Right hindlimb (tissue), 1 donor: ENCODE measurements at regions not wholly inside any gene's neighbourhood (a gene's known extent, or its start where the extent isn't known, plus 50 kb on each side); places are given as distances from the start of the nearest gene placed in this dataset.
A peak's percentile ranks its signal among the peaks of the same experiment; 100 is the strongest.
"Not testable (repeated sequence)": the region's sequence is repeated elsewhere in the genome, so short reads cannot be mapped to it uniquely, and the experiment has no call there.

ENCODE experiments used
- DNase-seq: peaks from one replicate; pipeline ENCODE4 v3.0.0-alpha.2; 2018

DNA sequence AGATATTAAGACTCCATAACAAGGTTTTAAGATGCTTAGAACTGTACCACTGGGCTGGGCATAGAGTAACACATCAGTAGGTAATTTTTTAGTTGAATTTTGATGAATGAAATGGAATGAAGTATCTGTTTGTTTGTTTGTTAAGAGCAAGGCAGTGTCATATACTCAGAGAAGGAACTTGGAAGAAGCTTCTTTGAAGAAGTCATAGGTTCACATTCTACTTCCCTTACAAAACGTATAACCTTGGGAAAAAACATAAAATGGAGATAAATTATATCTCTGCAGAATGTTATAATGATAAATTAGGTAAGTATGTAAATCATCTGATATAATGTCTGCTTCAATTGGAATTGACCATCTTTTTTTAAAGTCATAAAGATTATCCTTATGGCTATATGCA, 122.1 kb upstream of the SLC39A10 start:
- no peak for DNase-seq

- peak; percentile 45 for DNase-seq
Observed at GRCh38 chr2:195533771-195534642, 123.0 kb upstream of the SLC39A10 start.

DNA sequence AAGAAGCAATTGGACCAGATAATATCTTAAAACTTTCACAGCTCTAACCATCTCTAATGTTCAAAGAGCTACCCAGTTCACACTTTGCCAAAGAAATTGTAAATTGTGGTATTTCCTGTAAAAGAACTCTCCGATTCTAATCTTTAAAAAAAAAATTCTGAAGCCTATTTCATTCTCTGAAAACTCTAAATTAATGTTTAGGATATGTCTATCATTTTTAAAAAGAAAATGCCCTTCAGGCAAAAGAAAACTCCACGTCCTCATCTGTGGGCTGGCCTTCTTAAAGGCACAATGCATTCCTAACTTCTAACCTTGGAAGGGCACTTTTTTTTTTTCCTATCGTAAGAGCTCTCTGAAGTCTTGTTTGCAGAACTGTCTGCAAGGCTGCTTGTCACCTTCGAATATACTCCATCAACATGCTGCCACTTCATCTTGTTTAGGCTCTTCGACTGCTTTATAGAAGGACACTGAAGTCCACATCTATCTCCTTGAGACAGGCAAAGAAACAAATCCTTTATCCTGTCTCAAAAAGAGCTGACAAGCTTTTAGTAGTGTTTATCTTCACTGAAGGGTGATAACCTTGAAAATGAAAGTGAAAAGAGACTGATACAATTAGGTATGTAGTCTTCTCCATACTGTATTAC, 124.3 kb upstream of the SLC39A10 start:
- DNase-seq: no peak

GRCh38 chr2:195532255-195532627, 124.8 kb upstream of the SLC39A10 start:
- DNase-seq: no peak

DNA sequence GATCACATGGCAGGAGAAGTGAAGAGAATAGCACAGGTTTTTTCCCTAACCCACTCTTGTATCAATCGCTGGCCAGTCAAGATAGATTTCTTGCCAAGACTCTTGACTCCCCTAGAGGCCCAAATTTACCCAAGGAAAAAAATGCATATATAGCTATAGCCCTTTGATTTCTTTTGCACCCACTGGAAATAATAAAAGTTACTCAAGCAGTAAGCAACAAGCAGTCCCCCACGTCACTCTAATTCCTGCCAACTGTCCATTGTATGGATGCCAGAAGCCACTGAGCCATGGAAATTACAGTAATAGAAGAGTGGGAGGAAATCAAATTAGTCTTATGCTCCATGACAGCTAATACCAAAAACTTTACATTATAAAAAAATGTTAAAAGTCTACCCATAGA, 125.3 kb upstream of the SLC39A10 start:
- DNase-seq: peak; percentile 41

DNA sequence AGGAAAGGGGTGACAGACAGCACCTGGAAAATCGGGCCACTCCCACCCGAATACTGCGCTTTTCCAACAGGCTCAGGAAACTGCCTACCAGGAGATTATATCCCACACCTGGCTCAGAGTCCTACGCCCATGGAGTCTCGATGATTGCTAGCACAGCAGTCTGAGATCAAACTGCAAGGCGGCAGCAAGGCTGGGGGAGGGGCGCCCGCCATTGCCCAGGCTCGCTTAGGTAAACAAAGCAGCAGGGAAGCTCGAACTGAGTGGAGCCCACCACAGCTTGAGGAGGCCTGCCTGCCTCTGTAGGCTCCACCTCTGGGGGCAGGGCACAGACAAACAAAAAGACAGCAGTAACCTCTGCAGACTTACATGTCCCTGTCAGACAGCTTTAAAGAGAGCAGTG, 133.8 kb upstream of the SLC39A10 start:
- DNase-seq: not testable (repeated sequence)

DNA sequence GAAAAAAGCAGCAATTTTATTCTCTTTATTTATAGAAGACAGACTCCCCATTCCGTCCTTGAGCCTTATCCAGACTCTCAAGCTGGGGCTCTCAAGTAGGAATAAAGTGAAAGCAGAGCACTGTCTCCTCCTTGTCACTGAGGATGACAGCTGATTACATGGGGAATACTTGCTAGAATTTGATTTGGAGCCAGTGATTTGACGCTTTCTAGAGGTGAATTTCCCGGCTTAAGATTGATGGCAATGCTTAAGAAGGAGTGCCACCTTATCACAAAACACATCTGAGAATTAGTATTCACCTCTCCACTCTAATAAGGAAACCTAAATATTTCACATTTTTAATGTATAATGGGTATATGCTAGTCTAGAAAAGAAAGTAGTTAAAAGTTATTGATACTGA, 135.4 kb upstream of the SLC39A10 start:
- DNase-seq: no peak

DNA sequence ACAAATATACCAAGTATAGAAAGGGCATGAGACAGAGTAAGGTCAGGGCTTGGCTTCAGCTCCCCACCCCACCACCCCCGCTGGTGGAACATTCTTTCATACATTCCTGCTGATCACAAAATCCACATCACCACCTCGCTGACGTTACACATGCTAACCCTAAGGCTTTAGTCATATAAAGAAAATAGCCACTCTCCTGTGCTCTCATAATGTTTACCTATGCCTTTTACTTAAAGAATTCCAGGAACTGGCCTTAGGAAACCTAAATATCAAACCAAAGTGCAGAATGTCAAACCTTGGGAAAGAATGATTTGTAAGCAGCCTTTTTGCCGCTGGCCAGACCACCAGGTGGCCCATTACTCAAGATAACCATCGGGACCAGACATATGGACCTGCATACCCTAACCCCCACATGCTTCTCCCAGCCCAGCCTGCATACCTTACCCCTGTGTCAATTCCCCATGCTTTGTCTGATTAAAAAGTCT, 136.3 kb upstream of the SLC39A10 start:
- no peak for DNase-seq

GRCh38 chr2:195515551-195515950, 141.5 kb upstream of the SLC39A10 start:
- DNase-seq: no peak

DNA sequence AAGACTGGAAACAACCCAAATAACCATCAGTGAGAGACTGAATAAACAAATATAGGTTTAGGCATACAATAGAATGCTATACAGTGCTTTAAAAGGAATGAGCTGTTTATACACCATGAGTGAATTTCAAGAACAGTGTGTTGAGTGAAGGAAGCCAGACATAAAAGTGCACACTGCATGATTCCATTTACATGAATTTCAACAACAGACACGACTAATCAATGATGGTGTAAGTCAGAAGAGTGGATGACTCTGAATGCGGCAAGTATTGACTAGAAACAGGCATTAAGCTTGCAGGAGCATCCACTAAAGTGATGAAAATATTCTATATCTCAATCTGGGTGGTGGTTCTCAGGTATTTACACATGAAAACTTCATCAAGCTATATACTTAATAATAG, 142.7 kb upstream of the SLC39A10 start:
- DNase-seq: no peak

GRCh38 chr2:195513119-195513518, 143.9 kb upstream of the SLC39A10 start:
- no peak for DNase-seq

DNA sequence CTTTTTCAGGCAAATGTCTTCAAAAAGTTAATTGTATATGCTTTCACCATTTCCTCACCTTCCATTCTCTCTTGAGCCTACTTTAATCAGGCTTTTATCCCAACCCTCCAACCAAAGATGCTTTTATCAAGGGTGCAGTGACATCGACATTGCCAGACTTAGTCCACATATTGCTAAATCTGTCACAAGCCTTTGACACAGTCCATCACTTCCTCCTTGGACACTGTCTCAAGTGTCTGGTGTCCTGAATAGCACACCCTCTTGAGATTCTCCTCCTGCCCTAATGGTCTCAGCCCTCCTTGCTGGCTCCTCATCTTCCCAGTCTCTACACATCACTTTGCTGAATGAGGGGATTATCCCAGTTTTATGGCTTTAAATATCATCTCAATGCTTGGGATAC, 147.5 kb upstream of the SLC39A10 start:
- no peak for DNase-seq

DNA sequence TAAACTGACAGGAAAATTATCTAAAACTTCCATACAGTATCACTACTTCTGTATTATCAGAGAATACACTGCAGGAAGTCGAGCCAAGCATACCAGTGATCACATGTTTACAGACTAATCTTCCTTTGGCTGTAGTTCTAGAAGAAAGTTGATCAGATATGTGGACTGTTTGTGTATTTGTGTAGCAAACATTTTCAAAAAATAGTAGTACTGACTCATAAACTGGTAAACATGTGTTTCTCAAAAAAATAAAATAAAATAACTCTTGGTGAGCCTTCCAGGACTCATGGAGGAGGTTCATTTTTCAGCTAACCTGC, 148.9 kb upstream of the SLC39A10 start:
- no peak for DNase-seq

DNA sequence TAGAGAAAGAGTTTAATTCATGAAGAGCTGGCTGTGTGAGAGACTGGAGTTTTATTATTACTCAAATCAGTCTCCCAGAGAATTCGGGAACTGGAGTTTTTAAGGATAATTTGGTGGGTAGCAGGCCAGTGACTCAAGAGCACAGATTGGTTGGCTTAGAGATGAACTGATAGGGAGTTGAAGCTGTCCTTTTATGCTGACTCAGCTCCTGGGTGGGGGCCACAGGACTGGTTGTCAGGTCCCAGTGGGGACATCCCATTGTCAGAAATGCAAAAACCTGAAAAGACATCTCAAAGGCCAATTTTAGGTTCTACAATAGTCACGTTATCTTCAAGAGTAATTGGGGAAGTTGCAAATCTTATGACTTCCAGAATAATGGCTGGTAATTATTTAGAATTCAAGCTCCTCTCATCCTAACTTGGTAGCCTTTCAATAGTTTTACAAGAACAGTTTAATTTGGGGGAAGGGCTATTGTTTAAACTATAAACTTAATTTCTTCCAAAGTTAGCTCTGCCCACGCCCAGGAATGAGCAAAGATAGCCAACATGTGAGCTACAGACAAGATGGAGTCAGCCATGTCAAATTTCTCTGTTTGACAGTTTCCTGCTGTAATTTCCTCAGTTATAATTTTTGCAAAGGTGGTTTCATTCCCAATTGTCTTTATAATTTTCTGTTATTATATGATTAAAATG, 149.4 kb upstream of the SLC39A10 start:
- DNase-seq: no peak

DNA sequence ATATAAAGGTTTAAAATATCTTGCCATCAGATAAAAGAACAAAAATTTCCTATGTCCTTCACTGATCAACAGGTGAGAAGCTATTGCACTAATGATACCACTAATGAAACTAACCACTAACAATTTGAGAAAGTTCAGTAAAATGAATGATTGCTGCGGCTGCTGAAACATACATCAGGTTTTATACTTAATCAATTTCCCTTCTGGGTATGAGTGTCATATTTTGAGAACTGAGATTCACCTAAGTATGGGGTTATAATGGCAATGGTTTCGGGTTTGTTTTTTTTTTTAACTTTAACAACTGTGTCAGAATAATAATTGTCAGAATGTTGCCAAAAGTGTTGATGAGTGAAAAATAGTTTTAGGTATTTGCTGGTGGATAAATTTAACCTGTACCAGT, 151.3 kb upstream of the SLC39A10 start:
- no peak for DNase-seq

DNA sequence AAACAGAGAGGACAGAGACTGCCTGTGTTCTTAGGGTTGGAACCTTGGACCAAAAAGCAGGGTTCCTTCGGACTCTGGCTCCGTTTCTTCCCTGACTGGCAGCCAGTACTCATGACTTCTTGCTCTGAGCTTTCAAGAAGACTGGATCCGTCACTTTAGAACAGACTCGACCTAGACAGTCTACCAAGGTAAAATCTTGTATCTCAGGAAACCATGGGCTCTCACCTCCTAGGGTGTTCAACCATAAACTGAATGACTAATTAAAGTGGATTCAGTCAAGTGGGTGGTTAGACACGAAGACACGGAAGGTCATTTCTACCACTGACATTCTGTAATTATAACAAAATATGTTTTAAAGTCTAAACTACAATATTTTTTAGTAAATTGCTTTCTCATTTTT, 153.8 kb upstream of the SLC39A10 start:
- no peak for DNase-seq

GRCh38 chr2:195501746-195502145, 155.3 kb upstream of the SLC39A10 start:
- no peak for DNase-seq

GRCh38 chr2:195500879-195501278, 156.1 kb upstream of the SLC39A10 start:
- no peak for DNase-seq

- no peak for DNase-seq
Observed at GRCh38 chr2:195498839-195499490, 158.1 kb upstream of the SLC39A10 start.

GRCh38 chr2:195498176-195498575, 158.8 kb upstream of the SLC39A10 start:
- no peak for DNase-seq

- no peak for DNase-seq
Observed at GRCh38 chr2:195496991-195497390, 160.0 kb upstream of the SLC39A10 start.

DNA sequence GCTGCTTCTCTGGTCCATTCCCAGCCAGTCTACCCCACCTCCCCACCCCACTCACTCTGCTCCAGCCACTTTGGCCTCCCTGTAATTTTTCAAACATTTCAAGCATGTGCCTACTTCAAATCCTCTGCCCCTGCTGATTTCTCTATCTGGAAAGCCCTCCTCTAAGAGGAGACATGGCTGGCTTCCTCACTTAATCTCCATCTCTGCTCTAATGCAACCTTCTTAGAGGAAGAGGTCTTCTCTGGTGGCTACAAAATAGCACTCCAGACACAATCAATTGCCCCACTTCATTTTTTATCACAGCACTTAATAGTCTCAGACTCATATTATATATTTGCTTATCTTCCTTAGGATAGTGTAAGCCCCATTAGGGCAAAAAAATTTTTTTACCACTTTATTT, 161.1 kb upstream of the SLC39A10 start:
- no peak for DNase-seq

- DNase-seq: no peak
Observed at GRCh38 chr2:195495351-195495750, 161.7 kb upstream of the SLC39A10 start.
